HG03378 (cell line): ENCODE measurements at regions not wholly inside any gene's neighbourhood (a gene's known extent, or its start where the extent isn't known, plus 50 kb on each side); places are given as distances from the start of the nearest gene placed in this dataset.

Experiments
- ATAC-seq: cut with Tn5 transposase; IDR thresholded peaks from one replicate; pipeline ENCODE4 v1.9.1; 2021; ENCODE audit warnings: mild to moderate bottlenecking, moderate library complexity; ENCODE audit not compliant: unreplicated experiment

- no peak for ATAC-seq
These were observed 282.6 kb downstream of the ADGRA3 start for GRCh38 chr4:22233230-22233629.

DNA sequence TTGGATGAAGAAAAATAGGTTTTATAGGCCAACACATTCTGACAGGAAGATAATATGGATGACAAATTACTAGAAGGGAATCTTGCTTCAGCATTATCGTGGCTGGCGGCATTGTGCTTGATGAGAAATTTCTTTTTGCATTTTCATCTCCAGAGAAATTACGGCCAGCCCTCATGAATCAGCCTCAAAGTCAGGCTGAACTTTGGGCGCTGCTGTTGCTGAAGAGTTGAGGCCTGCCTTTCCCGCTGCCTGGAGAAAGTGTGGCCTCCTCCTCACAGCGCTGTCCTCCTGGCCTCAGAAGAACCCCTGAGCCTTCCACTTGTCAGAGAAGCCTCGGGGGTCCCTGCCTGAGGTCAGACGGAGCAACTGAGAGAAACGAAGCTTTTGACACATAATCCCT lies 272.4 kb upstream of the KCNIP4 start:
- no peak for ATAC-seq

GRCh38 chr4:22217480-22217879 lies 268.9 kb upstream of the KCNIP4 start:
- ATAC-seq = no peak

DNA sequence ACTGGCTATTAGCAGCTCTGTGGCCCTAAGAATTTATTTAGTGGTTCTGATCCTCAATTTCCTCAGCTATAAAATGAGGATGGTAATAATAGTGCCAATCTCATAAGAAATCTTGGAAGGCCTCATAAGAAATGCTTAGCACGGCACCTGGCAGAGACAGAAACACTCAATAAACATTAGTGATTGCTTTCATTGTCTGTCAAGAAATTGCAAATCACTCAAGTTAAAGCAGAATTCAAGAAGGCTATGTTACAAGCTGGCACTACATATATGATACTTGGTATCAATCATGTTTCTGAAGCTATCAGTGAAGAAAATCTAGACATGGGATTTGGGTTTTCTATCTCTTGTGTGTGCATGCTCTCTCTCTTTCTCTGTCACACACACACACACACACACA lies 267.7 kb upstream of the KCNIP4 start:
- no peak for ATAC-seq

DNA sequence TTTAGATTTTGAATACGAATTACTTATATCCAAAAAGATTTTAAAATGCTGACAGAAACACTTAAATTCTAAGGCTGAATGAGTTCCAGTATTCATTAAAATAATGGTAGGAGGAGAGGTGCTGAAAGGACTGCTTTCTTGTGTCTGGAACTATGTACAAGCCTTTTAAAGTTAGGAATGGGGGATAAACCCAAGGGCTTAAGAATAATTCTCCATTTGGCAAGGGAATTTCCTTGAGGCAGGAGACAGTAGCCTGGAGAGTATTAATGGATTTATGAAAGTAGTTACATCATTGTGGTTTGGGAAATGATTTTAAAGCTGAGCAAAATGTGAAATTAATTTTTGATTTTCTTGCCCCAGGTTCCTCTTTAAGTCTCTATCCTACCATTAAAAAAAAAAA lies 266.5 kb upstream of the KCNIP4 start:
- no peak for ATAC-seq

GRCh38 chr4:22203711-22204011 lies 255.1 kb upstream of the KCNIP4 start:
- no peak for ATAC-seq

DNA sequence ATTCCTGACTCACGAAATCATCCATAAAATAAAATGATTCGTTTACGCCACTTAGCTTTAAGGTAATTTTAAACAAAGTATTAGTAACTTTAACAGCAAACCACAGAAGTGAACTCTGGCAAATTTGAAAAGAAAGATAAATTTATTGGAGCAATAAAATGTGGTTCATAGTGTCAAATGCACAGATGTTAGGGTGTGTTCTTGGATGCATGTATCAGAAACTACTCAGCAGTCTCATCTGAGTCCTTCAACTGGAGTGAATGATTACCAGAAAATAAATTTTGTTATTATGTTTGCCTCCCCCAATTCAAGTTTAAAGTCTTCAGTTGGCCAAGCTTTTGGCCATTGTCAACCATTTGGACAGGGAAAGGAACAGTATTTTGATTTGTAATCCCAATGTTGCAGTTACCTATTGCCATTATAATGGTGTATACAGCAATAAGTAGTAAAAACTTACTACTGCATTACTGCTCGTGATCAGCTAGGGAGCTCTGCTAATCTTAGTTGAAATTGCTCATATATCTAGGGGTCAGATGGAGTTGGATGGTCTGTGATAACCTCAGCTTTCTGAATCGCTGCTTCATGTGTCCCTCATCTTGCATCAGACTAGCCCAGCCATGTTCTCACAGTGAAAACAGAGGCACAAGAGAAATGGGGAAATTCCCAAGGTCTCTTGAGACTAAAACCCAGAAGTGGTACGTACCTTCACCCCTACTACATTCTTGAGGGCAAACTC lies 254.6 kb upstream of the KCNIP4 start:
- no peak for ATAC-seq

GRCh38 chr4:22202246-22202974 lies 253.8 kb upstream of the KCNIP4 start:
- no peak for ATAC-seq

DNA sequence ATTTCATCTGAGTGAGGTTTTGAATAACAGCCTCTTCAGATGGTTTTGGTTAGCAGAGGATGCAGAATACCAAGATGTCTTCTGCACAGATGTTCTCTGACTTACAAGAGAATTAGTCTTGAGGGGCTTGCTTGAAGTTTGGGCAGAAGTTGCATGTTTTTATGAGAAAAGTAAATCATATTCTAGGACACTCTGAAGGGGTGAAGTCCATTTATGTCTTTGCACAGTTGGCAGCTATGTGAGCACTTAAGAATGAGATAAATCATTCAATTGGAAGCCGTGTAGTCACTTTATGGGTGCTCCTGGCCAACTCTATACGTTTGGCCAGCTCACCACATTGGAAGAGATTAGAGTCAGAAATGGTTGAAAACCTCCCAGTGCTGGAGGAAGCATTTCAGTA lies 252.7 kb upstream of the KCNIP4 start:
- ATAC-seq = no peak

- ATAC-seq = no peak
These were observed 248.0 kb upstream of the KCNIP4 start for GRCh38 chr4:22196551-22196950.

GRCh38 chr4:22192084-22192511 lies 243.5 kb upstream of the KCNIP4 start:
- no peak for ATAC-seq

DNA sequence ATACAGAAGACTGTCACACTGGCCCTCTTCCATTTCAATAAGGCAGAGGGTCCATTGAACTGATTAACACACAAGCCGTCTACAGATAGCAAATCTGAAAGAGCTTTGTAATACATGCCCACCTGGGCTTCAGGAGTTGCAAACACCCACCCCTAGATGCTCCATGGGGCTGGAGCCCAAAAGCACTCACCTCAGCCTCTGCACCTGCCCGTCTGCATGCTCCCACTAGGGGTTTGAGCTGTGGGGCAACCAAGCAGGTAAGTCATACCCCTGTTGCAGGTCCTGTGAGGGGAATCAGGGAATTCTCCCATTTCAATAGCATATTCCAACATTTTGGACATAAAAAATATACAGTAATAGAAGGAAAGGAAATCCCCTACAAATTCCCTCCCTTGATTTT lies 243.0 kb upstream of the KCNIP4 start:
- ATAC-seq = no peak

DNA sequence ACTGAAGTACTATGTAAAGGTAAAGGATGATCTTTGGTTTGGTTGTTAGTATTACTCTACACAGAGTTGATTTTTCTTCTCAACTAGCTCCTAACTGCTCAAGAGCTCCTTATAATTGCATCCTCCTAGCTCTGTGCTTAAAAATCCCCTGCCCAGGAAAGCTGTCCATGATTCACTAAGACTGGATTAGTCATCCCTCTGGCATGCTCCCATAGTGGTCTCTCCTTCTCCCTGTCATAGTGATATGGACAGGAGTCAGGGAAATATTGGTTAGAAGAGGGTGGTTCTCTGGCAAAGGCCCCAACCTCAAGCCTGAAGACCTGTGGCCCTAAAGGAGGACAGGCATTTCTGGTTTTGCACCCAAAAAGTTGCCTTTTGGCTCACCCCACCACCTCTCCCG lies 242.3 kb upstream of the KCNIP4 start:
- ATAC-seq = no peak

- ATAC-seq = no peak
These were observed 238.7 kb upstream of the KCNIP4 start for GRCh38 chr4:22187203-22187820.

- no peak for ATAC-seq
These were observed 233.2 kb upstream of the KCNIP4 start for GRCh38 chr4:22181736-22182135.

GRCh38 chr4:22179124-22179874 lies 230.7 kb upstream of the KCNIP4 start:
- ATAC-seq = no peak

GRCh38 chr4:22174640-22175039 lies 226.1 kb upstream of the KCNIP4 start:
- ATAC-seq = no peak

- ATAC-seq = no peak
These were observed 221.8 kb upstream of the KCNIP4 start for GRCh38 chr4:22170353-22170752.

- ATAC-seq = no peak
These were observed 218.6 kb upstream of the KCNIP4 start for GRCh38 chr4:22167201-22167600.

DNA sequence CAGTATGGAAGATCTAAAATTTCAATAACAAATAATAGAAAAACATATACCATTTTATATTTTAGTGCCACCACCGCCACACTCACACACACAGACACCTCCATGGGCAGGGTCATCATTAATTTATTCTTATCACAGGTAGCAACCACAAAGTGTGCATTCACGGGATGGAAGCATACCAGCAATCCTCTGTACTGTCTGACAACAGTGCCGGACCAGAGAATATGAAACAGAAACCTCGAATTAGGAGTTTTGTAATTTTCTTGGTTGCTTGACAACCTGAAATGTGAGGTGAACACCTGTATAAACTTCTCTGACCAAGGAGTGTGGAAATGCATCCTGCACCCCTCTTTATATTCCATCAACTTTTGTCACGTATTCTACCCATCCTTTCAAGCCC lies 213.9 kb upstream of the KCNIP4 start:
- no peak for ATAC-seq

DNA sequence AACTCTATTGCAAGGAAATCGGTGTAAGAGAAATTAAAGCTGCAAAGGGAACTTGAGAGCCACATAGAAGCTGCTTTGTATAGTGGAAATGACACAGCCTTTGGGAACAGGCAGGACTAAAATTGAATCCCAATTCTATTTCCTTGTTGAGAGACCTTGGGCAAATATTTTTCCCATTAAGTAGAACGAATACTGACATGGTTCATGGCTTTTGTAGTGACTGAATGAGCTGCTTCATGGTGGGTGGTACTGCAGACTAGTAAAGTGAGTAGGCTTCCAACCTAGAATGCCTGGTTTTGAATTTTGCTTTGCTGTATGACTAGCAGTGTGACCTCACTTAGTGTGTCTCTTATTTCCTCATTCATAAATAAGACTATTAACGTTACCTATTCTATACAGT lies 182.2 kb upstream of the KCNIP4 start:
- ATAC-seq = no peak
